T-helper 17 cell (primary cell): ENCODE measurements at regions not wholly inside any gene's neighbourhood (a gene's known extent, or its start where the extent isn't known, plus 50 kb on each side); places are given as distances from the start of the nearest gene placed in this dataset.

Experiments
- ATAC-seq: fragments of 150-1000 bp; cut with Tn5 transposase; 2 replicates; pipeline ENCODE4 v1.10.0; 2021; ENCODE audit warnings: mild to moderate bottlenecking, moderate library complexity
- DNase-seq, 3 donors: peaks; one replicate each; pipeline versions ENCODE4 v3.0.0 to v3.0.0-alpha.2; 2020 to 2021
- H3K9me3 ChIP-seq: one replicate; pipeline ENCODE4 v1.7.0; 2013; ENCODE audit warnings: low read length, mild to moderate bottlenecking; ENCODE audit not compliant: control insufficient read depth, poor library complexity, severe bottlenecking
- H3K27ac Mint-ChIP-seq: one replicate; pipeline ENCODE4 v1.8.0; 2022; ENCODE audit warnings: mild to moderate bottlenecking, moderate library complexity, mixed read lengths
- H3K27me3 Mint-ChIP-seq: one replicate; pipeline ENCODE4 v1.8.0; 2022; ENCODE audit warnings: mixed read lengths
- H3K36me3 Mint-ChIP-seq: one replicate; pipeline ENCODE4 v1.8.0; 2022; ENCODE audit warnings: low read depth, mixed read lengths
- H3K4me1 Mint-ChIP-seq: one replicate; pipeline ENCODE4 v1.8.0; 2022; ENCODE audit warnings: mild to moderate bottlenecking, mixed read lengths
- H3K4me3 Mint-ChIP-seq: one replicate; pipeline ENCODE4 v1.8.0; 2022; ENCODE audit warnings: mild to moderate bottlenecking, moderate library complexity, mixed read lengths

DNA sequence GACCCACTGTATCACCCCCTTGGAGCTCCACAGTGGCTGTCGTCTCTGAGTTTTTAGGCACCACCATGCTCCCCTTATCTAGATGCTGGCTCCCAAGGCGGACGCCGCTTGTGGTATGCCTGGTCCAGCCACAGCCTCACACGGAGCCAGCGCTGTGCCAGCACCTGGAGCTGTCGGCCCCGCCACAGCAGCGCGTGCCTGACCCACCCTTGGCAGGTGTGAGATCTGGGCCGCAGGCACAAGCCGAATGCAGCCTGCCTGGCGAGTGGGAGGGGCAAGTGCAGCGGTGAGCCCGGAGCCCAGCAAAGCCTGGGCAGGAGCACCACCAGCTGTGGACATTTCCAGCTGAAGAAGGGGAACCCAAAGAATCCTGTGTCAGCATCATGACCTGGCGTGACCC, 91.9 kb upstream of the BACE2 start:
- no peaks in the 10 kb centered on the region for H3K9me3 ChIP-seq
- DNase-seq: no peak
- no peaks in the 10 kb centered on the region for H3K4me1 Mint-ChIP-seq
- no peaks in the 10 kb centered on the region for H3K36me3 Mint-ChIP-seq
- peaks cover 33% of the 10 kb centered on the region for H3K27me3 Mint-ChIP-seq
- H3K27ac Mint-ChIP-seq: no peak overlapping the region
- ATAC-seq: no peak
- no peak overlapping the region for H3K4me3 Mint-ChIP-seq

- Mint-ChIP-seq H3K4me3 (no peak overlapping the region), H3K27me3 (peaks cover 43% of the 10 kb centered on the region), H3K36me3 (no peaks in the 10 kb centered on the region), H3K4me1 (no peaks in the 10 kb centered on the region), H3K27ac (no peak overlapping the region)
- DNase-seq (no peak), ATAC-seq (no peak)
- H3K9me3 ChIP-seq: no peaks in the 10 kb centered on the region
Measured at GRCh38 chr21:41079159-41079558, 88.8 kb upstream of the BACE2 start.

DNA sequence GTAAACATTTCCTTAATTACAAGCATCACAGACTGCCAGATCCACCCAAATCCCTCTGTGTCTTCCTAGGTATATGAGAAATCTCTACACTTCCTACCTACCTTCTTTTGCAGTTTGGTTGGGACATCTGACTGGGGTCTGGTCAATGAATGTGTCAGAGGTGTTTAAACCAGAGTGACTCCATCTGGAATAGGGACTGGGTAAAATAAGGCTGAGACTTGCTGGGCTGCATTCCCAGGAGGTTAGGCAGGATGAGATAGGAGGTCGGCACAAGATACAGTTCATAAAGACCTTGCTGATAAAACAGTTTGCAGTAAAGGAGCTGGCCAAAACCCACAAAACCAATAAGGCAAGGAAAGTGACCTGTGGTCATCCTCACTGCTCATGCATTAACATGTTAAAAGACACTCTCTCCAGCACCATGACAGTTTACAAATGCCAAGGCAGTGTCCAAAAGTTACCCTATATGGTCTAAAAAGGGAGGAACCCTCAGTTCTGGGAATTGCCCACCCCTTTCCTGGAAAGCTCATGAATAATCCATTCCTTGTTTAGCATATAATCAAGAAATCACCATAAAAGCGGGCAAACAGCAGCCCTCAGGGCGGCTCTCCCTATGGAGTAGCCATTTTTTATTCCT, 87.4 kb upstream of the BACE2 start:
- no peak overlapping the region for H3K4me3 Mint-ChIP-seq
- no peaks in the 10 kb centered on the region for H3K4me1 Mint-ChIP-seq
- H3K27me3 Mint-ChIP-seq: peaks cover 49% of the 10 kb centered on the region
- ATAC-seq (no peak), DNase-seq (no peak)
- no peaks in the 10 kb centered on the region for H3K36me3 Mint-ChIP-seq
- H3K27ac Mint-ChIP-seq: no peak overlapping the region
- no peaks in the 10 kb centered on the region for H3K9me3 ChIP-seq

DNA sequence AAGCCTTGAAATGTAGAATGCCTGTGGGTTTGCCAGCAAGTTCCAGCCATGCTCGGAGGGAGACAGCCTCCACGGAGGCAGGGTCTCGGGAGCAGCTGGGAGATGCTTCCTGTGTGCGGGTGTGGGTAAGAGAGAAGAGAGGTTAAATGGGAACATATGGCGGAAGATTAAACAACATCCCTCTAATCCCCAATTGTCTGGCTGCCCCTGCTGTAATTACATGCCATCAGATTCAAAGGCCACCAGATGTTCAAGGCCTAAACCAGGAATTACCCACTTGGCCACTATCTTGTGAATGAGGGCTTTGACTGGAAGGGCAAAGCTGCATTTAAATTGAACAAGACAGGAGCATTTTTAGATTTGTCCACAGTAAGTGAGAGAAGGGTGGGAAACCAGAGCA, 81.4 kb upstream of the BACE2 start:
- no peak for ATAC-seq
- no peak for DNase-seq

GRCh38 chr21:41090981-41091380, 77.0 kb upstream of the BACE2 start:
- H3K36me3 Mint-ChIP-seq: no peaks in the 10 kb centered on the region
- H3K4me1 Mint-ChIP-seq: no peaks in the 10 kb centered on the region
- H3K27me3 Mint-ChIP-seq: peaks cover 51% of the 10 kb centered on the region
- no peak overlapping the region for H3K27ac Mint-ChIP-seq
- DNase-seq (no peak), ATAC-seq (no peak)
- H3K4me3 Mint-ChIP-seq: no peak overlapping the region
- no peaks in the 10 kb centered on the region for H3K9me3 ChIP-seq

More for the DNA sequence above, 81.4 kb upstream of the BACE2 start:
- Mint-ChIP-seq H3K36me3 (no peaks in the 10 kb centered on the region), H3K4me1 (no peaks in the 10 kb centered on the region), H3K27ac (no peak overlapping the region), H3K4me3 (no peak overlapping the region), H3K27me3 (peaks cover 47% of the 10 kb centered on the region)
- no peaks in the 10 kb centered on the region for H3K9me3 ChIP-seq

DNA sequence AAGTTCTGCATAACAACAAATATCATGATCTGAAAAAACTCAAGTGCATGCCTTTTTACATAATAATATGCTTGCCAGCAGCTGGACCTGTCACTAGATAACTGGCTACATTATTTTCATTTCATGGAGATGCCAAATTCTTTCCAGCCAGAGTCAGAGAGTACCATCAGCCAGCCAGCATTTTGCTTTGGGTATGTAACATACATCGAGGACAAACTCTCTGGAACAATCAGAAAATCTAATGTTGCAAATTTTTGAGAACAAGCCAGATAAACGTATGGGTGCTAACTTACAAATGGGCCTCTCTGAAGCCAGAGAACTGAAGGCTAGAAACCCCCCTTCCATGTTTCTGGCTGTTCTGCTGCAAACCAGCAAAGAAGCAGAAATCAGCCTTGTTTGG, 76.3 kb upstream of the BACE2 start:
- H3K4me1 Mint-ChIP-seq: no peaks in the 10 kb centered on the region
- DNase-seq: no peak
- no peak for ATAC-seq
- H3K36me3 Mint-ChIP-seq: no peaks in the 10 kb centered on the region
- H3K4me3 Mint-ChIP-seq: no peak overlapping the region
- no peak overlapping the region for H3K27ac Mint-ChIP-seq
- H3K27me3 Mint-ChIP-seq: peaks cover 53% of the 10 kb centered on the region
- peaks cover 2% of the 10 kb centered on the region for H3K9me3 ChIP-seq

DNA sequence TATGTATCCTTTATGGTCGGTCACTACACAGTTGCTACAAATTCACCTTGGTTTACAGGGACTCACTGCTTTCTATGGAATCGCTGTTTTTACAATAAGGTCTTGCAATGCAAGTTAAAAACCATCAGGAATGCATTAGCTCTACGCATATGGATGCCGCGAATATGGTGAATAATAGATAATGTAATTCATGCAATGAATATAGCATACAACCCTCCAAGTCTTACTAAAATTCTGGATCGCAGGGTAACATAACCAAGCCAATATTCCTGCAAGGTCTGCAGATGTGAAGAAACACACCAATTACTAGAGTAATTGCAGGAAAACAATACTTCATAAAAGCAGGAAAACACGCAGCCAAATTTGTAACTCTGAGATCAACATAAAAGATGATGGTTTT, 75.6 kb upstream of the BACE2 start:
- no peak for DNase-seq
- H3K4me3 Mint-ChIP-seq: no peak overlapping the region
- no peak for ATAC-seq
- H3K27me3 Mint-ChIP-seq: peaks cover 53% of the 10 kb centered on the region
- no peak overlapping the region for H3K27ac Mint-ChIP-seq
- H3K36me3 Mint-ChIP-seq: no peaks in the 10 kb centered on the region
- H3K4me1 Mint-ChIP-seq: no peaks in the 10 kb centered on the region
- H3K9me3 ChIP-seq: peaks cover 2% of the 10 kb centered on the region

DNA sequence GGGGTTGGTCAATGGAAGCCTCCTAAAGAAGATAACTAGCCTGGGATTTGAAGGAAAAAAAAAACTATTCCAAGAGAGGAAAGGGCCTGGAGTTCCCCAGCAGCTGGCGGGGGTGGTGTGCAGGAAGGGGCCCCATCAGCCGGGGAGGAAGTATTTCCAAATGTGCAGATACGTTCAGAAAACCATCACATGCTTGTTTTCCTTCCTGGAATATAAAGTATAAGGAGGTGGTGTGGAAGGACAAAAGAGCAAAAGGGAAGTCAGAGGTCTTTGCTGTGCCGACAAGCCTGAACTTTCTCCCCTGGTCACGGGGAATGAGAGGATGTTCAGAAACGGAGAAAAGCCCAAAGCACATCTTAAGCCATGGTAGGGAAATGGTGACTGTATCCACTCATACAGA, 72.0 kb upstream of the BACE2 start:
- ATAC-seq: no peak
- peaks cover 2% of the 10 kb centered on the region for H3K9me3 ChIP-seq
- Mint-ChIP-seq H3K27me3 (peaks cover 32% of the 10 kb centered on the region), H3K4me3 (no peak overlapping the region), H3K36me3 (no peaks in the 10 kb centered on the region), H3K4me1 (no peaks in the 10 kb centered on the region), H3K27ac (no peak overlapping the region)
- no peak for DNase-seq

- DNase-seq (no peak), ATAC-seq (no peak)
- H3K4me1 Mint-ChIP-seq: peaks cover 3% of the 10 kb centered on the region
- peaks cover 2% of the 10 kb centered on the region for H3K9me3 ChIP-seq
- no peaks in the 10 kb centered on the region for H3K36me3 Mint-ChIP-seq
- H3K27ac Mint-ChIP-seq: no peak overlapping the region
- no peak overlapping the region for H3K4me3 Mint-ChIP-seq
- H3K27me3 Mint-ChIP-seq: peaks cover 32% of the 10 kb centered on the region
Measured at GRCh38 chr21:41098076-41098475, 69.9 kb upstream of the BACE2 start.

DNA sequence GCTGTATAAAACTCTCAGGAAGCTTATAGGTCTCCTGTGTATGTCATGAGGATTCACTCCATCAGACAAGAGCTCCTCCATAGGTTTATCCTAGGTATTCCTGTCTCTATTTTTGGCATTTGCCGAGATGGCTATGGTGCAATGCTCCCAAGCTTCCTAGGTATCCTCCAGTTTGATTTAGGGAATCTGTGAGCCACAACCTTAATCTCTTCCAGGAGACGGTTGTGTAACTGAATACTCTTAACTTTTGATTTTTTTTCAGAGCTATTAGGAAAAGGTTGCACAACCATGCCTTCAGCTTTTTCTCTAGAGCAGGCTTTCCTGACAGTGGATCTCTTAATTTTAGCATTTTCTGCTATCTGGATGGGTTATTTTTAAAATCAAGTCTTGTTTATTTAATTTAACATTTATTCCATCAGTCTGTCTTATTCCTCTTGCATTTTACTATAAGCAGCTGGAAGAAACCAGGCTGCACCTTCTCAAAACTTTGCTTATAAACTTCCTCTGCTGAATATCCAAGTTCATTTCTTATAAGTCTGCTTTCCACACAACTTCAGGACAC, 69.4 kb upstream of the BACE2 start:
- H3K9me3 ChIP-seq: peaks cover 2% of the 10 kb centered on the region
- Mint-ChIP-seq H3K27ac (no peak overlapping the region), H3K4me3 (no peak overlapping the region), H3K27me3 (peaks cover 32% of the 10 kb centered on the region), H3K36me3 (no peaks in the 10 kb centered on the region), H3K4me1 (peaks cover 3% of the 10 kb centered on the region)
- DNase-seq: no peak
- ATAC-seq: no peak

DNA sequence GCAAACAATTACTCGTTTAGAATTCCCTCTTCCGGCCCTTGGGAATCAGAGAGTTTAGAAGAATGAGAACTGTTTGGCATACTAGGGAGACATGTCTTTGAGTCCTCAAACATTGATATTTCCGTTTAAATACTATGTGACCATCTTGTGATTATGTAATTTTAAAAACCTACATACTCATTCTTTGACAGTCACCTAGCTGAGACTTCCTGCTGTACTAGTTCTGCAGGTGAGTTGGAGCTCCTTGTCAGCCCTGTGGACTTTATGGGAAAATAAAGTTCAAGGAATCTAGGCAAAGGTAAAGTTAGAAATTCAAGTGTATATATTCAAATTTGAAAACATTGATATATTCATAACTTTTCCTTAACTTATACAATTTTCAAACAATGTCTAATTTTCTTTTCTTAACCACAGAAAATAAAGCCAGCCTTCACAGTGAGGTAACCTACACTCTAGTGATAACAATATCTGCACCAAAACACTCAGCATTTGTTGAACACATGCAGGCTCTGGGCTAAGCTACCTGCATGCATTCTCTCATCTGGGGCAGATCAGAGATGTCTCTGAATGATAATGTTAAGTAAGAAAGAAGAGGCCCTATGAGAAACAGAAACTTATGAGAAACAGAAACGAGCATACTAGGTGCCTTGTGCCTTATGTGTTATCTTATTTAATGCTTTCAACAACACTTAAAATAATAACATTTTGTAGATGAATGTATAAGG, 67.0 kb upstream of the BACE2 start:
- peaks cover 3% of the 10 kb centered on the region for H3K36me3 Mint-ChIP-seq
- peaks cover 33% of the 10 kb centered on the region for H3K27me3 Mint-ChIP-seq
- H3K4me1 Mint-ChIP-seq: peaks cover 3% of the 10 kb centered on the region
- H3K9me3 ChIP-seq: peaks cover 2% of the 10 kb centered on the region
- H3K27ac Mint-ChIP-seq: no peak overlapping the region
- no peak overlapping the region for H3K4me3 Mint-ChIP-seq
- DNase-seq (no peak), ATAC-seq (no peak)

- Mint-ChIP-seq H3K4me1 (peaks cover 3% of the 10 kb centered on the region), H3K27ac (no peak overlapping the region), H3K4me3 (no peak overlapping the region), H3K27me3 (peaks cover 25% of the 10 kb centered on the region), H3K36me3 (peaks cover 3% of the 10 kb centered on the region)
- H3K9me3 ChIP-seq: no peaks in the 10 kb centered on the region
- ATAC-seq (no peak), DNase-seq (no peak)
Measured at GRCh38 chr21:41102281-41102680, 65.7 kb upstream of the BACE2 start.

DNA sequence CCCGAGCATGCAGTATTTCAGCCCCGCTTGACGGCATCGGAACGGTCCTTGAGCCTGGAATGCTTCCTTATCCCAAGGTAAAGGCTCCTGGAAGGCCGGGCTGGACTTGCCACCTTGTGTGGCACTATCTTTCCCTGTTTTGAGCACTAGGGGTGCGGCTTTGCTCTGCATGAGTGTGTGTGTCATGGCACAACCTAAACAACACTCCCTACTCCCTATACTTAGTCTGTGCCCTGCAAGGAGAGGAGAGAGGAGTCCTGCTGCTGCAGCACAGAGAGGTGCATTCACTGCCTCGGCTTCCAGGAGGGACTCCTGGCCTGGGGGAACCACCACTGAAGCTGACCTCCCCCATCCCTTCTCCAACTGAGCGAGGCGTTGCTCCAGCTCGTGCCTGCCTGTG, 60.4 kb upstream of the BACE2 start:
- DNase-seq (no peak), ATAC-seq (no peak)
- Mint-ChIP-seq H3K4me1 (peaks cover 8% of the 10 kb centered on the region), H3K27me3 (peaks cover 29% of the 10 kb centered on the region), H3K27ac (no peak overlapping the region), H3K4me3 (no peak overlapping the region), H3K36me3 (peaks cover 3% of the 10 kb centered on the region)
- no peaks in the 10 kb centered on the region for H3K9me3 ChIP-seq
